Amniotic stem cell (primary cell): ENCODE measurements at regions not wholly inside any gene's neighbourhood (a gene's known extent, or its start where the extent isn't known, plus 50 kb on each side); places are given as distances from the start of the nearest gene placed in this dataset.
"Not testable (repeated sequence)": the region's sequence is repeated elsewhere in the genome, so short reads cannot be mapped to it uniquely, and the experiment has no call there.

Experiments
- DNase-seq: peaks from one replicate; lab custom pipeline; 2025; lab: John Stamatoyannopoulos, UW

DNA sequence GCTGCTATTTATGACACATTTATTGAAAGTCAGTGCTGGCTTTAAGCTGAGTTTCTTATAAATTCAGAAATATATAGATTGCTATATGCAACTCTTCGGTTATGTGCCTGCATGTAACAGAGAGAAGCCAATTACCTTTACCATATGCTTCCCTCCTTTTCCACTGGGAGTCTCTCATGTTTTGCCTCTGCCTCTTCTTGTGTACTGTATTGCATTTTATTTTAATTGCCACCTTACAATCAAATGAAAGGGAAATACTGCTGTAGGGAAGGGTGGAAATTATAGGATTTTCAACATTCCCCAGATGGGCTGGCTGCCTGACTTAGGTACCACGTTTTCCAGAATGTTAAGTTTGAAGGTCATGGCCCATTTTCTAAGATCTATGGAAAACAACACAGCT lies 655.4 kb upstream of the SLIT2 start:
- no peak for DNase-seq

GRCh38 chr4:19592391-19592790 lies 659.3 kb upstream of the SLIT2 start:
- DNase-seq = no peak

DNA sequence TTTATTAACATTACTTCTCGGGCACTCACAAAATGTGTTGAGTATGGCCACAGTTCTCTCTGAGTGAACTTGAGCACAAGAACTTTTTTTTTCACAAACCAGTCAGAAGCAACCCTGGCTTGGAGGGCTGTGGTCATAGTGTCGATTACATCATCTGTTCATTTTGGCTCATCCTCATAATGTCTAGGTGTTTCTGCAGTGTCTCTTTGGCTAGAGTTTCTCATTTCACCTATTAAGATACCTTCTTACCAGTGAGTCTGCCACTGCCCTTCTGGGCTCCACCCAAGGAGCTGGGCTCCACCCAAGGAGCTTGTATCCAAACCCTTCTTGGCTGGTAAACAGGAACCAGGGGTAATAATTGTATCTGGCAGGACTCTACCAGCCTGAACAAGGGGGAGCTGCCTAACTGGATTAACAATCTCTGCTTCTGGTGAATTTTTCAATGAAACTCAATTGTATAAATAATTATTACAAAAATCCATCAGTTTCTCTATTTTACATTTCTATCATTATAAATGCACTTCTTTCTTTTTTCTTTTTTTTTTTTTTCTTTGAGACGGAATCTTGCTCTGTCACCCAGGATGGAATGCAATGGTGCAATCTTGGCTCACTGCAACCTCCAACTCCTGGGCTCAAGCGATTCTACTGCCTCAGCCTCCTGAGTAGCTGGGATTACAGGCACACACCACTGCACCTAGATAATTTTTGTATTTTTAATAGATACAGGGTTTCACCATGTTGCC lies 667.7 kb upstream of the SLIT2 start:
- no peak for DNase-seq

GRCh38 chr4:19580095-19580494 lies 671.6 kb upstream of the SLIT2 start:
- no peak for DNase-seq

GRCh38 chr4:19579608-19580007 lies 672.1 kb upstream of the SLIT2 start:
- DNase-seq = no peak

DNA sequence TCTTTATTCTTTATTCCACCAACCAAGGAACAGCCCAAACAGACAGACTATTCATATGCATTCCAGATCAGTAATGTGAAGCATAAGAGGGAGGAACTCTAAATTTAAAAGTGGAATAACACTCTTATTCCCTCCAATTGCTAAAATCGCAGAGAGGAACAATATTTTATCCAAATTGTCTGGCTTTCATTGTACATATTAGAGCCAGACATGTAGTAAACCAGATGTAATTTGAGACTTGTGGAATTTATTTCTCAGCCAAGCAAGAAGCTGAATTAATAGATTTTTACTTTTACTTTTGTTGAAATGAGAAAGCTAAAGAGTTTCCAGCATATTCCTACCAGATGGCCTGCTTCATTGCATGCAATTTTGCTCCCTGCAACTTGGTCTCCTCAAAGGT lies 674.6 kb upstream of the SLIT2 start:
- no peak for DNase-seq

- no peak for DNase-seq
Observed at GRCh38 chr4:19575924-19576323, 675.8 kb upstream of the SLIT2 start.

DNA sequence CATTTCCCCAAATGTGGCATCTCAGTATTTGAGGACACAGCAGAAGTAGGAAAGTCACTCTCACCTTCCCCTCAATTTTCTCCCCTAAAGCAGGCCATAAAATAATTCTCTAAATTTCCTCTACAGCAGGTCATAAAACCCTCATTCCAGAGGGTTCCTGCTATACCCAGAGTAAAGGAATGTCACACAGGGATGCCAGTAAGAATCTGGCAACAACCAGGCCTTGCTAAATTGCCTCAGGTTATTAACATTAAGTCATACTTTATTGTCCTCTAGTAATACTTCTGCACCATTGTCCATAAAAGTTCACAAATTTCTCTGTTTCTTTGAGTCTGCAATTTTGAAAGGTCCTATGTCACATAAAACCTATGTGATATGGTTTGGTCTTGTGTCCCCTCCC lies 685.7 kb upstream of the SLIT2 start:
- DNase-seq = no peak

DNA sequence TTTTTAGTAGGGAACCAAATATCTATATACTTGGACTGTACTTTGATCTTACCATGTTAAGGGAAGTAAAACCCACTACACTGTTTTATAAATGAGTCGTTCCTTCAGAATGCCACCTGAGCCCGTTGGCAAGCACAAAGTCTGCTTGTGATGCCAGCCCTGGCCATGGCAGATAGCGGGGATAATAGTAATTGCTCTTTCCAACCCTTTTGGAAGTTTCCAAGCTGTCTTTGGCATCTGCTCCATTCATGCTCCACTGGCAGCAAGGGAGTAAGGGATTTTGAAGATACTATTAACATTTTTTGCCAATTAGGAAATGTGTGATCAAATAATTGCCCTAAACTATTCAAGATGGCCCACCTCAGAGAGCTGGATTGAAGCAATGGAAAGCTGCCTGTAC lies 689.2 kb upstream of the SLIT2 start:
- DNase-seq = no peak

DNA sequence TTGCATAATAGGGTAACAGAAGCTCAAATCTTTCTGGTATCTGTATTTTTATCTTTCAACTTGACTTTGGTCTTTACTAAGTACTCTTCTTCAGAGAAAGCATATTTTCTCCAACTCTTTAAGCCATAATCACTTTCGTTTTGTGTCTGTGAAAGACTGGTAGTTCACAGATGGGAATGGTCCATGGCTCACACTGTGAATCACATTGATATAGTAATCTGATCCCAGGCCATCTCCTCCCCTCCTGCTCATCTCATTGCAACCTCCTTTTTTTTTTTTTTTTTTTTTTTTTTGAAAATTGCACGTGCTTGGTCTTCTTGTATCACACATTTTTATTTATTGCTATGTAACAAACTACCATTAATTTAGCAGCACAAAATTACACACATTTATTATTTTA lies 694.5 kb upstream of the SLIT2 start:
- DNase-seq = no peak

DNA sequence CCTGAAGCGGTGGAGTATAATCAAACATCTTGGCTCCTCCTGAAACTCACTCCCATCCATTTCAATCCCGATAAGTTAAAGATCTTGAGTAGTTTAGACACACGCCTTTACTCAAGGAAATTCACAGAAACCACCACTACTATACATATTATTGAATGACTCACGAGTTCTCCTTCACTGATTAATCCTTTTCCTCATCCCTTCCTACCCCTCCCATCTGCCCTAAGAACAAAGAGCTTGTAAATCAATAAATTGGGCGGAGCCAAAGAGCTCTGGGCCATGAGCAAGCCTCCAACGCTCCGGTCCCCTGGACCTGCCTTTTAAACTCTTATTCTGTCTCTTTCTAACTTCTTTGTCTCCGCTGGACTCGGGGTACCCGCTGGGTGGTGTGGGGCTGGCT lies 695.4 kb upstream of the SLIT2 start:
- DNase-seq = not testable (repeated sequence)

- DNase-seq = no peak
Observed at GRCh38 chr4:19547463-19547862, 704.2 kb upstream of the SLIT2 start.

DNA sequence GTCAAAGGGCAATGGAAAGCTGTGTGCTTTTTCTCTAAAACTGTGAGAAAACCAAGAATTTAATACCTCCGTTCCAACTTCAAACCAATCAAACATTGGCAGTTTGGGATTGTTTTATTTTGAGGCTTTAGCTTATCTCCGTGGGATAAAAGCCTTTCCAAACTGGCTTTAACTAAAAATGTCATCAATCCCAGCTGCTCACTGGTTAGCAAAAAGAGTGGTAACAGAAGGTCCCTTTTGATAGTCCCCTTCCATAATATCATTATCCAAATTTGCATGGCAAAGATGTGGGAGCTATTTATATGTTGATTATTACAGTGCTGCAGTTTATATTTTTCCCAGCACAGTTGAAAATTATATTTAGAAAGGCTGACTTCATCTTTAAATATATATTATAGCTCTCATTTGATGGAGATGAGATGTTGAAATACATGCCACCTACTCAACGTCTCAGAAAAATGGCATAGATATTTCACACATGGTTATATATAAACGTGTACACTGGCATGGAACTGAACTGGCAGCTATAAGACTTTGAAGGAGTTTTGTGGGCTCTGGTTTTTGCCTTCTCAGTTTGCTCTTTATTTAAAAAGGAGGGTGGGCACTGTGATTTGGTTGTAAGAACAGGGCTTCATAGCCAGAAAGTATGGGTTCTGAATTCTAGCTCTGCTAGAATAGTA lies 707.1 kb upstream of the SLIT2 start:
- DNase-seq = no peak

DNA sequence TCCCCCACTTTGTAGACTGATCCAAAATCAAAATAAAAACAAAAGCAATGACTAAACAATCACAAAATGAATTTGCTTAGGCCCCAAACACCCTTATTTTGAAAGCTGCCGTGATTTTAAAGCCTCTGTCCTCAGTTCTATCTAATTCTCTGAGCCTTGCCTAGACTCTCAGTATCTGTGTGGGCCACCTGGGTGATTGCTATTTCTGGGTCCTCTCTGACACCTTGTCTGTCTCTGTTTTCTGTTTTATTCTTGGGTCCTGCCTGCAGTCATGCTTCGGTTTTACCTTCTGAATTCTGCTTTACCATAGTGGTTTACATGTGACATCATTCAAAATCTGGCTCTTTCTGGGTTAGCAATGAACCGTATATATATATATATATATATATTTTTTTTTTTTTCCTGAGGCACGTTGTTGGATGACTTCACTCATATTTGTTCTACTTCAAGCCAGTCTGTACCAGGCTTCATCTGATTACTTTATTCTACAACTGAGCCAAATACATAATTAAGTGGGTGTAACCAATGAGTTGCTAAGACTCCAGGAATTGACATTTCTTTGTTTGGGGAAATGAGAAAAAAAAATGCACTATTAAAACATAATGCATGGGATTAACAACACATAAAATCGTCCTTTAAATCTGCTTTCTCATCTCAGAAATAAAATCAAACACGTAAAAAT lies 710.7 kb upstream of the SLIT2 start:
- no peak for DNase-seq

DNA sequence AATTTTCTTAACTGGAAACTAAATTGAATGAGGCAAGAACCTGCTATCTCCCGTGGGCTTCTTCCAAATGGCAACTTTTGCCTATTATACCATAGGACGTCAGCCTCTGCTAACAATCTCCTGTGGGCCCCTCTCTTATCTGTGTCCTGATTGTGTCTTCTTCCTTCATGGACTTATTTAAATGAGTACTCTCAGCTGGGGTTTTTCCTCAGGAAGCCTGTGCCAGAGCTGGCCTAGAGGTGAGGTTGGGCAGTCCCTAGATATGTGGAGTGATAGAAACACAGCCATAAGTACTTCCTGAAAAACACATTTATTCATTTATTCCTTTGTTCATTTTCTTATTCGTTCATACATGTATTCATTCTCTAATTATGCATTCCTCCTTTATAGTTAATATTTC lies 712.5 kb upstream of the SLIT2 start:
- DNase-seq = no peak

- no peak for DNase-seq
Observed at GRCh38 chr4:19534159-19534558, 717.5 kb upstream of the SLIT2 start.

DNA sequence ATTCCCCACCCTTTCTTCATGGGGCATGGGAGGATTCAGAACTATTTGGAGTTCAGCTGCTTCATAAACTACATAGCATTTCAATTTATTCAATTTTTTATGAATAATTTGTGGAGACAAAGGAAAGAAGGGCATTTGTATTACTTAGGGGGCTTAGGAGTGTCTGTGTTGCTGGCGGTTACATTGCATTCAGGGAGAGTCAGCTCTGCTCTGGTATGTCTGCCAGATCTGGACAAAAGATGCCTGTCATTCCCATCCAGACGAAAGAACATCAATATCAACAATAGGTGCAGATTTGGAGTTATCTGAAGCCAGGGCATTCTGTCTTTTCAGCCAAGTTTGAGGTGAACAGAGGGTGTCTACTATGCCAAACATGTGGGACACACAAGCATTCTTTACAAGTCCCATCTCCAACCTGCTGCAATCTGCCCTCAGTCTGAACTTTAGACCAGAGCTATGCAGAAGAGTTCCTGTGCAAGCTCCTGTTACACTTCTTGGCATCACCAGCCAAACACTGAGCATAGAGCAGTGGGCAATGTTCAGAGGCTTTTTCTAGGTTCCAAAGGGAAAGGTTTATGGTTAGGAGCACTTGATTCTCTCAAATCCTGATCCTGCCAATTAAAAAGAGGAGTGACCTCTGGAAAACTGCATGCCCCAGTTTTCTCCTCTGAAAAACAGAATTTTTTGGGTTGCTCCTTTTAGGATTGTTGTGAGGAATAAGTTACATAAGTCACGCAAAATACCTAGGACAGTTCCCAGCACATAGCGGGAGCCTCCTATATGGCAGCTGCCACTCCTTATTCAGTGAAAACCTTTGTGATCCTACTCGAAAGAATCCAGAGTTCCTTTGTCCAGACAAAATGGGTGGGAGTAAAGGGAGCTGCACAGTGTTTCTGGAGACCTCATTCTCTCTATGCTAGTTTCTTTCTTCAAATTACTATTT lies 719.5 kb upstream of the SLIT2 start:
- no peak for DNase-seq

DNA sequence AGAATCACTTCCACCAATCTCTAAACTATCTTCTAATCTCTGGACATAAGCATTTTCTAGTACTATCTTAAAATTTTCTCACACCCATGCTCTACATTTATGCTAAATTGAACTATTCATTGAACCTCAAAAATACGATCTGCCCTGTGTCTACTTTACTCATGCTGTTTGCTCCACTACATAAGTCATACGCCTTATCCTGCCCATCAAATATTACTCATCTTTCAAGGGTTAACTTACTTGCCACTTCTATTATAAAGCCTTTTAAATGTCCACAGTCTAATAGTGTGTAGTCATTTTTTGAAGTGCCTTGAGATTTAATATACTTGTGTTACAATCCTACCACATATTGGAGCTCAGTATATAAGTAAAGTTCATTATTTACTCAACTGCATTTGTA lies 727.7 kb upstream of the SLIT2 start:
- no peak for DNase-seq

DNA sequence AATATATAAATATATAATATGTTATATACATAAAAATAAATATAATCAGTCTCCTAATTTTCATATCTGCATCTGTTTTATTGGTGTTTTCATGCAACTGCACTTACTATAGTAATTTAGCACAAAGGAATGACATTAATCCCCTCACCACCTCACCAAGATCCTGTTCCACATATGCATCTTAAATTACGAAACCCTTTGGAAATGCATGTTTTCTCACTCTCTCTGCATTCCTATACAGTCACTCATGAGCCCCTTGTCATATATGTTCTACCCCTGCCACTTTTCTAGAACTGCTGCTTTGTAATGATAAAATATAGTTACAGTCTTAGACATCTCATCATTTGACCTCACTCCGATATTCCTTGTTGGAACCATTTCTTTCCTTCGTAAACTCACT lies 728.7 kb upstream of the SLIT2 start:
- no peak for DNase-seq

DNA sequence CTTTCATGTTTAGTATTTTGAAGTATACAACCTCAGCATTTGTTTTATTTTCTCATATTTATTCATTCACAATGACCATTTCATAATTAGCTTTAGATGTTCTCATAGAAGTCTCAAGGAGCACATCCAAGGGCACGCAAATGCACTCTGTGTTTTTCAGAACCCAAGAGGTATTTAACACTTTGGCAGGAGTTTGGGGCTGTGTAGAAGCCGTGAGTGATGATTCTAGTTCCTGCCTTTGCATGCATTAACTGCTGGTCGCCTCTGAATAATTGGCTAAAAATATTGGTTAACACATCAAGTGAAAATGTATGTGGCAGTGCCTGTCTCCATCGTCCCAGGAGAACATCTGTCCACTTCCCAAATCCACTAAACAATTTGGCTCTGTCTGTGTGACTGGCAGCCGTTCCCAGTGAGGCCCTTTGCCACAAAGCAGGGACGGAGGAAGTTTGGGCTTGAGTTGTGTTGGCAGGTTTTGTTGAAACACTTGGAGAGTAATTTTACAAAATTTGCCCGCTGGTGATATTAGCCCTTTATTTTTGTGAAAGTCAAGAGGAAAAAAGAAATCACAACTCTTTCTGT lies 730.7 kb upstream of the SLIT2 start:
- no peak for DNase-seq

GRCh38 chr4:19514276-19515070 lies 737.2 kb upstream of the SLIT2 start:
- no peak for DNase-seq
